Liver (tissue), 7 donors: ENCODE measurements at regions not wholly inside any gene's neighbourhood (a gene's known extent, or its start where the extent isn't known, plus 50 kb on each side); places are given as distances from the start of the nearest gene placed in this dataset.

ENCODE experiments used
- DNase-seq: peaks from one replicate; pipeline ENCODE4 v3.0.0-alpha.2; 2017; ENCODE audit warnings: low spot score
- H3K27ac ChIP-seq, 2 donors: one replicate each; pipeline ENCODE4 v1.7.0; 2013; ENCODE audit warnings: inconsistent platforms in 2 of 2, low read length in 2 of 2, control low read depth in 1 of 2, low read depth in 1 of 2, mild to moderate bottlenecking in 1 of 2
- H3K27me3 ChIP-seq, 4 donors: one replicate each; pipeline versions ENCODE4 v1.6.1 to v1.7.0; 2013; ENCODE audit warnings: low read length in 3 of 4, inconsistent platforms in 1 of 4, mild to moderate bottlenecking in 1 of 4, moderate library complexity in 1 of 4; ENCODE audit not compliant: control insufficient read depth in 4 of 4, insufficient read depth in 4 of 4
- H3K36me3 ChIP-seq, 4 donors: one replicate each; pipeline versions ENCODE4 v1.6.1 to v1.7.0; 2013; ENCODE audit warnings: low read length in 3 of 4, mild to moderate bottlenecking in 3 of 4, low read depth in 1 of 4, moderate library complexity in 1 of 4; ENCODE audit not compliant: control insufficient read depth in 4 of 4, insufficient read depth in 3 of 4
- H3K4me1 ChIP-seq, 4 donors: one replicate each; pipeline versions ENCODE4 v1.6.1 to v1.7.0; 2013; ENCODE audit warnings: low read length in 3 of 4, mild to moderate bottlenecking in 3 of 4, moderate library complexity in 1 of 4; ENCODE audit not compliant: control insufficient read depth in 4 of 4, insufficient read depth in 4 of 4
- H3K4me3 ChIP-seq, 3 donors: one replicate each; pipeline versions ENCODE4 v1.6.1 to v1.7.0; 2013; ENCODE audit warnings: low read length in 3 of 3, control low read depth in 1 of 3, low read depth in 1 of 3, mild to moderate bottlenecking in 1 of 3
- H3K9ac ChIP-seq, 2 donors: one replicate each; pipeline ENCODE4 v1.7.0; 2013; ENCODE audit warnings: low read length in 2 of 2, mild to moderate bottlenecking in 2 of 2, moderate library complexity in 2 of 2, control low read depth in 1 of 2, low read depth in 1 of 2
- H3K9me3 ChIP-seq, 4 donors: one replicate each; pipeline versions ENCODE4 v1.6.1 to v1.7.0; 2013; ENCODE audit warnings: low read length in 3 of 4; ENCODE audit not compliant: control insufficient read depth in 4 of 4
- ATF3 ChIP-seq: IDR thresholded peaks from 2 replicates; pipeline ENCODE4 v1.6.1; 2016; ENCODE audit warnings: antibody characterized with exemption
- EGR1 ChIP-seq, 2 donors: IDR thresholded peaks; 2 replicates each; pipeline ENCODE4 v1.6.1; 2016 to 2018; ENCODE audit warnings: antibody characterized with exemption in 2 of 2, low read depth in 2 of 2
- GABPA ChIP-seq, 2 donors: IDR thresholded peaks in 1 of 2; conservative IDR thresholded peaks in 1 of 2; 2 replicates each; pipeline ENCODE4 v1.6.1; 2016; ENCODE audit warnings: antibody characterized with exemption in 2 of 2, mild to moderate bottlenecking in 1 of 2, moderate library complexity in 1 of 2
- HNF4A ChIP-seq, 2 donors: conservative IDR thresholded peaks; 2 replicates each; pipeline ENCODE4 v1.6.1; 2016; ENCODE audit warnings: antibody characterized with exemption in 2 of 2, mild to moderate bottlenecking in 2 of 2
- HNF4G ChIP-seq: IDR thresholded peaks from 2 replicates; pipeline ENCODE4 v1.6.1; 2016; ENCODE audit warnings: antibody characterized with exemption
- JUND ChIP-seq, 2 donors: IDR thresholded peaks; 2 replicates each; pipeline ENCODE4 v1.6.1; 2016; ENCODE audit warnings: antibody characterized with exemption in 2 of 2
- REST ChIP-seq: IDR thresholded peaks from 2 replicates; pipeline ENCODE4 v1.6.1; 2016; ENCODE audit warnings: antibody characterized with exemption, mild to moderate bottlenecking
- RXRA ChIP-seq, 2 donors: IDR thresholded peaks; 2 replicates each; pipeline ENCODE4 v1.6.1; 2017 to 2018; ENCODE audit warnings: antibody characterized with exemption in 2 of 2, mild to moderate bottlenecking in 1 of 2
- SP1 ChIP-seq: IDR thresholded peaks from 2 replicates; pipeline ENCODE4 v1.6.1; 2018; ENCODE audit warnings: antibody characterized with exemption, mild to moderate bottlenecking
- TAF1 ChIP-seq: conservative IDR thresholded peaks from 2 replicates; pipeline ENCODE4 v1.6.1; 2016; ENCODE audit warnings: antibody characterized with exemption, mild to moderate bottlenecking
- ZBTB33 ChIP-seq: IDR thresholded peaks from 2 replicates; pipeline ENCODE4 v1.6.1; 2016; ENCODE audit warnings: antibody characterized with exemption
- WGBS: extraction: QIAGEN DNeasy Blood & Tissue Kit; methylation state at CpG from one replicate; pipeline ENCODE4 v1.1.7; 2013; 5-methylcytosine and 5-hydroxymethylcytosine counted together
- donor health status: healthy.
- donor health status: healthy.
- donor health status: healthy.
- donor health status: healthy.

- Histone ChIP-seq H3K27ac (no peak overlapping the region), H3K9me3 (no peaks in the 10 kb centered on the region), H3K4me3 (no peak overlapping the region), H3K4me1 (no peaks in the 10 kb centered on the region), H3K27me3 (no peaks in the 10 kb centered on the region), H3K9ac (no peak overlapping the region), H3K36me3 (no peaks in the 10 kb centered on the region)
- TF ChIP-seq HNF4A (conservative IDR thresholded peaks at IDR 0.05) (no peak), SP1 (no peak), EGR1 (IDR thresholded peaks at IDR 0.05; ENCODE audit: low read depth in 2 of 2) (no peak), REST (no peak), ATF3 (no peak), JUND (IDR thresholded peaks at IDR 0.05) (no peak), HNF4G (no peak), GABPA (IDR thresholded peaks at IDR 0.05 in 1 of 2, conservative IDR thresholded peaks at IDR 0.05 in 1 of 2) (no peak)
- no peak for DNase-seq
Observed at GRCh38 chr9:19643875-19644274, 145.0 kb downstream of the SLC24A2 start.

GRCh38 chr9:19642256-19642655 lies 146.6 kb downstream of the SLC24A2 start:
- no peaks in the 10 kb centered on the region for H3K27me3 ChIP-seq
- no peak overlapping the region for H3K27ac ChIP-seq
- H3K36me3 ChIP-seq, result no peaks in the 10 kb centered on the region
- 78% methylated on average over 2 of the region's 2 CpGs for WGBS
- H3K4me1 ChIP-seq, result no peaks in the 10 kb centered on the region
- no peaks in the 10 kb centered on the region for H3K9me3 ChIP-seq
- no peak for TF ChIP-seq REST
- TF ChIP-seq SP1, result no peak
- TF ChIP-seq HNF4G, result no peak
- no peak for TF ChIP-seq RXRA (IDR thresholded peaks at IDR 0.05)
- no peak for TF ChIP-seq TAF1
- TF ChIP-seq JUND (IDR thresholded peaks at IDR 0.05), result no peak
- TF ChIP-seq ZBTB33, result no peak
- TF ChIP-seq GABPA (IDR thresholded peaks at IDR 0.05 in 1 of 2, conservative IDR thresholded peaks at IDR 0.05 in 1 of 2), result no peak
- H3K9ac ChIP-seq, result no peak overlapping the region
- no peak for DNase-seq
- no peak overlapping the region for H3K4me3 ChIP-seq
